ENCODE measurements at regions not wholly inside any gene's neighbourhood (a gene's known extent, or its start where the extent isn't known, plus 50 kb on each side); places are given as distances from the start of the nearest gene placed in this dataset.
"Not testable (repeated sequence)": the region's sequence is repeated elsewhere in the genome, so short reads cannot be mapped to it uniquely, and the experiment has no call there.

DNA sequence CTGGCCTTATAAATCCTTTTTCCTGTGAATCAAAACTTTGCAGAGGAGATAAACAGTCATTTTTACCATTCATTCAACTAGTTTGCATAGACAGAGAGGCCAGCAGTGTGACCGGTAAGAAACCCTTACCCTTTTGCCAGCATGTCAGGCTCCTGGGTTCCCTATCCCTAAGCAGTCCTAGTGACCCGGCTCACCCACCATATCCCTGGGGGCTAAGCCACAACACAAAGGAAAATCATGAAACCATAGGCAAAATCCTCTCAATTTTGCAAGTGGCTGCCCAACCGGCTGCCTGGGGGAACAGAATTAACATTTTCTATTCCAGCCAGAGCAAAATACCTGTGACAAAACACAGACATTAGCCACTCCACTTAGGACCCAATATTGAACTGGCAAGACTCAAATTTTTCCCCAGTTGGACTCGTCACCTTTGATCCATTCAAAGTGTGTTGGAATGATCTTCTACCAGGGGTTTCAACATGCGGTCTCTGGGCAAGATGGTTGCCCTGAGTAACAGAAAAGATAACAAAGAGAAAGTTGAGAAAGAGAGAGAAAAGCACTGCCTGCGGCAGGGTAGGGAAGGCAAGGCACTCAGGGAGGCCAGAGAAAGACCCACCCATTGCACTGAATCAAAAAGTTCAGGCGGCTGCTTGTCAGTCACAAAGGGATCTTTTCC lies 174.8 kb upstream of the NAMPT start:
- in situ Hi-C loops (cut with MboI; ENCODE audit: low sequenced_read_pairs), result loop anchor here (10.0 kb wide), 1 partner anchor 285 kb away; no protein-coding TSS in a partner anchor

DNA sequence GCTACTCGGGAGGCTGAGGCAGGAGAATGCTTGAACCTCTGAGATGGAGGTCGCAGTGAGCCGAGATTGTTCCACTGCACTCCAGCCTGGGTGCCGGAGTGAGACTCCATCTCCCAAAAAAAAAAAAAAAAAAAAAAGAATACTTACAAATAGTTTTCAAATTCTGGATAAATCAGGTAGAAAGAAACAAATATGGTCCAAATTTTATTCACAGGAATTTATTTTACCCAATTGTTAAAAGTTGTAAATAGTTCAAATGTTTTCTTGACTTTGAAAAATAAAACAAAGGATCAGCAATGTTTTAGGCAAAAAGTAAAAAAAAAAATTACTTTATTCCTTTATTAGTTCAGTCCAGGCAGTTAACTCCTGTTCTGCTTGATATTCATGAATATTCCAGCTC lies 172.9 kb upstream of the NAMPT start:
- in situ Hi-C loops (cut with MboI; ENCODE audit: low sequenced_read_pairs), result no loop called here

DNA sequence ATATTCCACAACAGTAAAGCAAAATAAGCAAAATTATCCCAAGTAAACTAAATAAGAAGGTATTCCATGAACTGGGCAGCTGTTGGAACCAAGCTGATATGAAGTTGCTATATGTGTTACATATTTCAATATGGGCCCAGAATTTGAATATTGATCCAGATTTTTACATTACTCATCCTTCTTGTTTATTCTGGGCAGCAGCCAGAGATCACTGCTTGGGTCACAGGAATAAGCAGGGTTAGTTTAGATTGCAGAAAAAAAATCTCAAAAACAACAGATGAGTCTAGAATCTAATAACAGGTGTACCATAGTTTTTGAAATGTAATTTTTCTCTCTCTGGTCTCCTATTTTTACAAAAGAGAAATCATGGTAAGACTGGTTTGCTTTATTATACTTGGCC lies 171.5 kb upstream of the NAMPT start:
- in situ Hi-C loops (cut with MboI; ENCODE audit: low sequenced_read_pairs), result no loop called here

DNA sequence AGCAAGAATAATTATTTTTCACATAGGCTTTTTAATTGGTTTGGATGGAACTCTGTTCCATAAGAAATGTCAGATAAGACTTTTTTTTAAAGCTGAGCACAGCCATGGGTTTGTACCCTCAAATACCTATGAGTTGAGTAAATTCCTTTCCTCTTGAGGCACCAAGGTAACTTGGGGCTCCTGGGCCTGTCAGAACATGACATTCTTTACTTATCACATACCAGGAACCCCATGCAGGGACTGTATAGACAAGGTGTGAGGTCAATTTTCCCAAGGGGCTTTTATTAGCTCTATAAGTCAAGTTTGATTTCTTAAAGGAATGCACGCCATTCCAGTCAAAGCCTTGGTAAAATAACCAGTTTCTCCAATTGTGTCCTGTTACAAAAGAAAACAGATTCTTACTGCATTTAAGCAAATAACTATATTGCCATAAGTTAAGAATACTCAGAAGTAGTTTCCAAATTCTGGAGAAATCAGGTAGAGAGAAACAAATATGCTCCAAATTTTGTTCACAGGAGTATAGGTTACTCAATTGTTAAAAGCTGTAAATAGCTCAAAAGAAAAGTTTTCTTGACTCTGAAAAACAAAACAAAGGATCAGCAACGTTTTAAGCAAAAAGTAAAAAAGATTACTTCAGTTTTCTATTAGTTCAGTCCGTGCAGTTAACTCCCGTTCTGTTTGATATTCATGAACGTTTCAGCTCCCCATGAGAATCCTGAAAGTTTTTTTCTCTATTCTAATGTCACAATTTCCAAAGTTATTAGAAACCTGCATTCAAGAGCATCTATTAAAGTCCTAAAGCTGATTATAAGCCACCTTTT lies 167.5 kb upstream of the NAMPT start:
- in situ Hi-C loops (cut with MboI; ENCODE audit: low sequenced_read_pairs), result no loop called here

DNA sequence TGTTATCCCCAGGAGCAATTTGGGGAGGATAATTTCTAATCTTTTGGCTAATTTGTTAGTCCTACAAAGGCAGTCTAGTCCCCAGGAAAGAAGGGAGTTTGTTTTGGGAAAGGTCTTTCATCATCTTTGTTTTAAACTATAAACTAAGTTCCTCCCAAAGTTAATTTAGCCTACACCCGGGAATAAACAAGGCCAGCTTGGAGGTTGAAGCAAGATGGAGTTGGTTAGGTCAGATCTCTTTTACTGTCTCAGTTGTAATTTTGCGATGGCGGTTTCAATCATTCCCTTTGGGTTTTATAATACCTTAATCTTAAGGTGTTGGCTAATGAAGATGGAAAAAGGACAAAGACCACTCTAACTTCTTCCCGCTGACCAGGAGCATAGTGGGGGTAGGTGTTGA lies 166.4 kb upstream of the NAMPT start:
- in situ Hi-C loops (cut with MboI; ENCODE audit: low sequenced_read_pairs), result no loop called here

DNA sequence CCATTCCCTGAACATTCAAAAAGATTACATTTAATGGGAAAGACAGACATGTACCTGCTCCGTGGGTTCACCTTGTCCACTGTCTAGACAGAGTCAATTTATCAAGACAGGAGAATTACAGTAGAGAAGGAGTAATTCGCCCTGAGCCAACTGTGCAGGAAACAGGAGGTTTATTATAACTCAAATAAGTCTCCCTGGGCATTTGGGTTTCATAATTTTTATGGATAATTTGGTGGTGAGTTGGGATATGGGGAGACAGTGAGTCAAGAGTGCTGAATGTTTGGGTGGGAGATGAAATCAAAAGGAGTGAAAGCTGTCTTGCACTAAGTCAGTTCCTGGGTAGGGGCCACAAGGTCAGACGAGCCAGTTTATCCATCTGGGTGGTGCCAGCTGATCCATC lies 165.9 kb upstream of the NAMPT start:
- in situ Hi-C loops (cut with MboI; ENCODE audit: low sequenced_read_pairs), result no loop called here

DNA sequence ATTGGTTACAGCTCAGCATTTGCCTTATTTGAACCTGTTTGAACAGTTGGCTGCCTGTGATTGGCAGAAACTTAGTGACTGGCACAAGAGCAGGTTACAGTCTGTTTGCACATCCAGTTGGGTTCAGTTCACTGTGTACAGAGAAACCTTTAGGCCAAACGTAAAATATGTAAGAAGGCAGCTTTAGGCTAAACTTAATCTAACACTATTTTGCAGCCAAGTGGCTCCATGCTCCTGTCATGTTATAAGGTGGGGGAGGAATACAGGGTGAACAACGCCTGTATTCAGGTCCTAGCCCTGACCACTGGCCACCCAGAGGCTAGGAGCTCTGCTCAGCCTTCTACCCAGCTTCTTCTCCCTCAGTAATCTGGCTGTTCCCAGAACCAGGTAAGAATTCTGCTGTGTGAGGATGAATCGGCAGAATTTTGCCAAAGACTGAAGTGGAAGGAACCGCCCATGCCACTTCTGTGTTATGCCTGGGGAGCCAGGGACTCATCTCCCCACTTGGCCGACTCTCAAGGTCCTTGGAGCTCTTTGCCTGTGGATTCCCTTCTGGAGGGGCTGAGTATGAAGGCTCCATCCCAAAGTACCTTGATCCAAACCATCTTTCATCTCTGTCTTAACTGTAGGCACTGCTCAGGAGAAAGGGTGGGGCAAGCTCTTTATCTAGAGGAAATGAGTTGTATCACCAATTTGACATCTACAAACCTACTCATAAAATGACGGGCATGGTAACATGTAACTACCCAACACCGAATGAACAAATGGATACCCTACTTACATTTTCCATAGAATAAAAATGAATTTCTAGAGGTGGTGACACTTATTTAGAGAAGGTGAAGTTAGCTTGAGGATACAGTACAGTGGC lies 164.4 kb upstream of the NAMPT start:
- in situ Hi-C loops (cut with MboI; ENCODE audit: low sequenced_read_pairs), result no loop called here

DNA sequence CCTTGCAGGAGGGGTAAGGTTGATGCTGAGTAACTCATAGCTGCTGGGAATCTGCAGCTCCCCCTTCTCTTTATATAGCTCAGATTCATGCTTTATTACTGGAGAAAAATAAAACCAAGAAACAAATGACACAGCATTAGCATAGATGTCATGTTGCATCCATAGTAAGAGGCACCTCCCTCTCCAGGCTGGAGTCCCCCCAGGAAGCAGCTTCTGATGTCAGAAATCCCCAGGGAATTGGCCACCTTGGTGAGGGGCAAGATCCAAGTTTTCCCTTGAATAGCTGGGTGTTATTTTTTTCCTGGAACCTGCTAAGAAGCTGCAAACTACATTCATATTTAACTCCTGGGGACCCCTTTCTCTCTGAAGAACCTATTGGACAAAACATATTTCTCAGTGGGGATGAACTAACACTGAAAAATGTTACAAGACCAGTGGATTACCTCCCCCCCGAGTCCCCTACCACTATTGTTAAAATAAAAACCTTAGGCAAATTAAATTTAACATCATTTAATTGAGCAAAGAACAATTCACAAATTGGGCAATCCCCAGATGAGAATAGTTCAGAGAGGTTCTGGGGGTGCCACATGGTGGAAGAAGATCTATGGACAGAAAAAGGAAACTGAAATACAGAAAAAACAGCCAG lies 163.7 kb upstream of the NAMPT start:
- in situ Hi-C loops (cut with MboI; ENCODE audit: low sequenced_read_pairs), result no loop called here

DNA sequence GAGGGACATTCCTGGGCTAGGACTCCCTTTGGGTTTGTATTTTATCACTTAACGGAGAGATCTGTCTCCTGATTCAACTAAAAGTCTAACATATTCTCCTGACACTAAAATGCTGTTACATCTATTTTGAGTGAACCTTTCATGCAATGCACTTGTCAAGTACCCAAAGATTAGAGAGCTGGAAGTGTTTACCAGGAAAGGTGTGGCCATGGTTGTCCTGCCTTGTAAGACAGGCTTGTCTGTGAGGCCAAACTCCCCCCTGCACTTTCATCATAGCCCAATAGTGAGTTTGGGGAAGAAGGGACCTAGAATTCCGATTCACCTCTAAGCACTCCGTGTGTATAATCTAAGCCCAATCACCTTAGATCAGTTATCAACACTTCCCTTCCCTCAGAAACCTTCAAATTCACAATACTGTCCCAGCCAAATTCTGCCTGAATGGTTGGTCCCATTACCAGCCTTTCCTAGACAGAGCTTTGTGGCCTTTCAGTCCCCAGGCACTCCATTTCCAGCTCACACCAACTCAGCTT lies 162.6 kb upstream of the NAMPT start:
- in situ Hi-C loops (cut with MboI; ENCODE audit: low sequenced_read_pairs), result no loop called here

DNA sequence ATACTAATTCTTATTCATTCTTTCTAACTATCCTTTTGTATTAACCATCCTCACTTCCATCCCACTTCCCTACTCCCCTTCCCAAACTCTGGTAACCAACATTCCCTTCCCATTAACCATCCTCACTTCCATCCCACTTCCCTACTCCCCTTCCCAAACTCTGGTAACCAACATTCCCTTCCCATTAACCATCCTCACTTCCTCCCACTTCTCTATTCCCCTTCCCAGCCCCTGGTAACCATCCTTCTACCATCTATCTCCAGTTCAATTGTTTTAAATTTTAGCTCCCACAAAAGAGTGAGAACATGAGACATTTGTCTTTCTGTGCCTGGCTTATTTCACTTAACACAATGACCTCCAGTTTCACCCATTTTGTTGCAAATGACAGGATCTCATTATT lies 160.6 kb upstream of the NAMPT start:
- in situ Hi-C loops (cut with MboI; ENCODE audit: low sequenced_read_pairs), result not testable (repeated sequence)

DNA sequence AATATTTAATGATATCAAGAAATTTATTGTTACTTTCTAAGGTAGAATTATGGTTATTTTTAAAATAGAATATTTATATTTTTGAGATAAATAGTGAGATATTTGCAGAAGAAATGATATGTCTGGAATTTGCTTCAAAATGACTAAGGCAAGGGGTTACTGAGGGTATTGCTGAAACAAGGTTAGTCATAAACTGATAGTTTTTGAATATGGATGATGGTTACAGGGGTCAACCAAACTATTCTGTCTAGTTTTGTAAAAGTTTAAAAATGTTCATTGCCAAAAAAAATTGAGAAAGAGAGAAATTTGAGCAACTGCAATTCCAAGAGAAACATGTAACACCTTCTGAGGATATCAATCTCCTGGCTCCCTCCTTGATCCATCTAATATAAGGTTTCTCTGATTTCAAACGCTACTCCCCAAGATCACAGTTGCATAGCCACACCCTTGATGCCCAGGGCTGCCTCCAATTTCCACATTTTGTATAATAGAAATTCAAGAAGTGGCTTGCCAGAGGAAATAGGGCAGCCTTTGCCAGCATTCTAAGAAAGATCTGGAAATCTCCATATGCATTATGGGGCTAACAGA lies 159.4 kb upstream of the NAMPT start:
- in situ Hi-C loops (cut with MboI; ENCODE audit: low sequenced_read_pairs), result no loop called here

DNA sequence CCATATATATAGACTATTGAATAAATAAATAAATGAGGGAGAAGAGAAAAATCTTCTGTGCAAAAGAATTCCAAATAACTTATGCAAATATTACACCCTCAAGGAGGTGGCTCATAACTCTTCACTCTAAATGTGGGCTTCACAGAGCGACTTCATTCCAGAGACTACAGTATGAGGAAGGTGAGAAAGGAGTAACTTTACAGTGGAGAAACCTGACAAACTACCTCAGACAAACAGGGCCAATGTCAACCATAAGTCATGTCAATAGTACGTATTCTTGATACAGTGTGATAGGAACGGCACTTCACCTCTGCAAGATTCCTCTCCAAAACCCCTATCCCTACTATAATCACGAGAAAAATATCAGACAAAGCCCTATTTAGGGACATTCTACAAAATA lies 158.4 kb upstream of the NAMPT start:
- in situ Hi-C loops (cut with MboI; ENCODE audit: low sequenced_read_pairs), result no loop called here

DNA sequence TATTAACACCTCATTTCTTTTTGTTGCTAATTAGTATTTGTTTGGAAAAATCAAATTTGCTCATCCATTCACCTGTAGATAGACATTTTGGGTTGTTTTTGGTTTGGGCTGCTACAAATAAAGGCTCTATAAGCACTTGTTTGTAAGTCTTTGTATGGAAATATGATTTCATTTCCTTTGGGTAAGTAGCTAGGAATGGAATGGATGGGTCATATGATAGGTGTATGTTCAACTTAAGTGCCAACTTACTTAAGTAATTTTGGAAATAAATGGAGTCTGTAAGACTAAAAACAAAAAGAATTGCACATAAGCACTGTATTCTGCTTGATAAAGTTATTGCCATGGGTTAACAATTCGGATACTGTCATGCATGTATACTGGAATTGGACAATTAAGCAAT lies 157.7 kb upstream of the NAMPT start:
- in situ Hi-C loops (cut with MboI; ENCODE audit: low sequenced_read_pairs), result no loop called here

DNA sequence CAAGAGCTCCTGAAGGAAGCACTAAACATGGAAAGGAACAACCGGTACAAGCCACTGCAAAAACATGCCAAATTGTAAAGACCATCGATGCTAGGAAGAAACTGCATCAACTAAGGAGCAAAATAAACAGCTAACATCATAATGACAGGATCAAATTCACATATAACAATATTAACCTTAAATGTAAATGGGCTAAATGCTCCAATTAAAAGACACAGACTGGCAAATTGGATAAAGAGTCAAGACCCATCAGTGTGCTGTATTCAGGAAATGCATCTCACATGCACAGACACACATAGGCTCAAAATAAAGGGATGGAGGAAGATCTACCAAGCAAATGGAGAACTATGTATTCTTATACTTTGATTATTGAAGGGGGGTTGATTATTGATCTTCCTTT lies 156.6 kb upstream of the NAMPT start:
- in situ Hi-C loops (cut with MboI; ENCODE audit: low sequenced_read_pairs), result not testable (repeated sequence)

DNA sequence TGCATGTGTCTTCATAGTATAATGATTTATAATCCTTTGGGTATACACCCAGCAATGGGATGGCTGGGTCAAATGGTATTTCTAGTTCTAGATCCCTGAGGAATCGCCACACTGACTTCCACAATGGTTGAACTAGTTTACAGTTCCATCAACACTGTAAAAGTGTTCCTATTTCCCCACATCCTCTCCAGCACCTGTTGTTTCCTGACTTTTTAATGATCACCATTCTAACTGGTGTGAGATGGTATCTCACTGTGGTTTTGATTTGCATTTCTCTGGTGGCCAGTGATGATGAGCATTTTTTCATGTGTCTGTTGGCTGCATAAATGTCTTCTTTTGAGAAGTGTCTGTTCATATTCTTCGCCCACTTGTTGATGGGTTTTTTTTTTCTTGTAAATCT lies 152.2 kb upstream of the NAMPT start:
- in situ Hi-C loops (cut with MboI; ENCODE audit: low sequenced_read_pairs), result not testable (repeated sequence)

DNA sequence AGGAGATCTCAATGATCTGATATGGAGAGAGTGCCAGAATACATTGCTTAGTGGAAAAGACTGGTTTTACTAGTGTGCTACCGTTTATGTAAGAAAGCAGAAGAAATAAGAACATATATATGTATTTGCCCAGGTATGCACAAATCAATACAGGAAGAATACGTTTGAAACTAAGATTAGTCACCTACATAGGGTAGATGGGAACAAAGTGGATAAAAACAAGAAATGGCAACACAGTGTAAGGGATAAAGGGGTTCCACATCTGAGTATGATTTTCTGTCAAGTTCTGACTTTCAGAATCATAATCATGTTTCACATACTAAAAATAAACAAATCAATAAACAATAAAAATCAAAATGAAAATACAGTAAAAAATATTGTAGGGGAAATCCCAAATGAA lies 148.6 kb upstream of the NAMPT start:
- in situ Hi-C loops (cut with MboI; ENCODE audit: low sequenced_read_pairs), result no loop called here

DNA sequence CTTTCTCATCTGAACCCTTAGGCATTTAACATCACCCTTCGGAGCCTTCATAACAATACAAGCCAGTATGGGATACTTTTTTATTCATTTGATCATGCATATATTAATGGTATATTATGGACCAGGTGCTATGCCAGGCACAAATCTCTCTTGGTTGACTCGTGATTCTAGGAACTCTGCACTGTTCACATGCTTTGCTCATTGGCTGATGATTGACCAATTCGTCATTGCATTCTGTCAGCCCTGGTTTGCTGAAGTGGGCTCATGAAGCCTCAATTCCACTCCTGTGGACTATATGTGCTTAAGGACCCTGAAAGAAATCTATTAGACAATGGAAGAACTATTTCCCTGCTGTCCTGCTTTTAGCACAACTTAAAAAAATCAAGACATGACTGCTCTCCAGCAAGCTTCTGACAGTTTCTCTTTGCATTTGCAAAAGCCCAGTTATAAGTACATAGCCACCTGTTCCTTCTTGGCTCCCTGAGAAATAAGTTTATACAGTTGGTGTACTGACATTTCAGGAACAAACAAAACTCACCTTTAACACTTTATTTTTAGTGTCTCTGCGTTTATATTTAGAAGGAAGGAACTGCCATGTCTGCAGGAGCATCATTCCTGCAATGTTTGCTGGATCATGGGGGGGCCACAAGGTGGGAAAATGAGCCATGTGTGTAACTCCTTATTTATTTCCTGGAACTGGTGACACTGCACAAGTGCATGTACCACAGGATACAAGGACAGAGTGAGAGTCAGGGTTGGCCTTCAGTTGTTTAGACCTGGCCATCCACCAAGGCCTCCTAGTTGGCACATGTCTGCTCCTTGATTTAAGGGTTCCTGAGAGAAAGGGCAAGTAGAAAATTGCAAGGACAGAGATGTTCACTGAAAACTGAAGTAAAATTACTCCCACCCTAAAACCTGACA lies 146.0 kb upstream of the NAMPT start:
- in situ Hi-C loops (cut with MboI; ENCODE audit: low sequenced_read_pairs), result no loop called here

DNA sequence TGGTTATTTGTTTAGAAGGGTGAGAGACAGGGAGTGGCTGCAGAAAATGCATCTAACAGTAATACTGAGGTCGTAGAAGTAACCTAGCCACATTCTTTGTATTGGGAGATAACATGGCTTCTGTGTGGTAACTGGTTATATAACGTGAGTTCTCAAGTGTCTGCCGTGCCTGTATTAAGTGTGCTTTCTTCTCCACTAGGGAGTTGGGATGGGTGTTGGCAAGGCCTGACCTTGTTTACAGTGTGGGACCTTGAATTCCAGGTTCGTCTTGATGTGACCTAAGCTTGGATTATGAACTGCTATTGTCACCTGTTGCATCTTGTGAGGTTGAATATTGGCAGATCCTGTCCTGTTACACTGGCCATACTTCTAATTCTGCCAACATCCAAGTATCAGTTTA lies 145.3 kb upstream of the NAMPT start:
- in situ Hi-C loops (cut with MboI; ENCODE audit: low sequenced_read_pairs), result no loop called here

DNA sequence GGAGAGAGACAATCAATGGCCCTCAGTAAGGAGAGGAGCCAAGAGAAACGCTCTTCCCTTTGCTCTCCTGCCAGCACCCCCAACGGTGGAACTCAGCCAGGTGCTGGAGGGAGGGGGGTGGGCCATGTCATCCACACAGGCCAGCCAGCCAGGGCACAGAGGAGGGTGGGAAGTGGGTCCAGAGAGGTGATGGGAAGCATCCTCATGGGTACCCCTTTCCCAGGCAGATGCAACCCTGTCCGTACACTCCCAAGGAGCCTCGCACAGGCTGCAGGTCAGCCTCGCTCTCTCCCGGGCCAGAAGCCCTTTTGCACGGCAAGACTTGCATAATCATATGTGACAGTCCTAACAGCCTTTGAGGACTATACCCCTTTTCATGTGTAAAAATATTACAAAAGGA lies 142.0 kb upstream of the NAMPT start:
- in situ Hi-C loops (cut with MboI; ENCODE audit: low sequenced_read_pairs), result no loop called here
